ENCODE measurements at regions not wholly inside any gene's neighbourhood (a gene's known extent, or its start where the extent isn't known, plus 50 kb on each side); places are given as distances from the start of the nearest gene placed in this dataset.

DNA sequence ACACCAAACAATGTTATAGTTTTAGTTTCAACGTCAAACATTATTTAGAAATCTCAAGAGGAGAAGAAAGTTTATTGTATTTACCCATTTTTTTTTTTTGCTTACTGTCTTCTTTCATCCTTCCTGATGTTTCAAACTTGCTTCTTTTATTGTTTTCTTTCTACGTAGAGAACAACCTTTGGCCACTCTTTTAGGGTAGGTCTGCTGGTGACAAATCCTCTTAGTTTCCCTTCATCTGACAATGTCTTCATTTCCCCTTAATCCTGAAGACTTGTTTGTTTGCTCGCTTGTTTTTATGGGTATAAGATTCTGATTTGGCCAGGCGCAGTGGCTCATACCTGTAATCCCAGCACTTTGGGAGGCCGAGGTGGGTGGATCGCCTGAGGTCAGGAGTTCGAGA, 89.1 kb downstream of the RHOU start:
- no peaks in the 10 kb centered on the region for H3K27me3 ChIP-seq (ENCODE audit: control insufficient read depth, insufficient read depth, low read length)
- H3K9ac ChIP-seq (ENCODE audit: low read depth, low read length), result no peak overlapping the region
- no peak overlapping the region for H3K4me3 ChIP-seq (ENCODE audit: low read depth, low read length)
- no peaks in the 10 kb centered on the region for H3K36me3 ChIP-seq (ENCODE audit: control insufficient read depth, insufficient read depth, low read length)
- no peak overlapping the region for H3K27ac ChIP-seq (ENCODE audit: low read depth, low read length)
- 0 out of 2 replicates have a peak, but pooled peaks cover 6% of the 10 kb centered on the region for H3K4me1 ChIP-seq (ENCODE audit: control insufficient read depth, insufficient read depth, low read length)
- no peaks in the 10 kb centered on the region for H3K9me3 ChIP-seq (ENCODE audit: control insufficient read depth, insufficient read depth, low read length)

DNA sequence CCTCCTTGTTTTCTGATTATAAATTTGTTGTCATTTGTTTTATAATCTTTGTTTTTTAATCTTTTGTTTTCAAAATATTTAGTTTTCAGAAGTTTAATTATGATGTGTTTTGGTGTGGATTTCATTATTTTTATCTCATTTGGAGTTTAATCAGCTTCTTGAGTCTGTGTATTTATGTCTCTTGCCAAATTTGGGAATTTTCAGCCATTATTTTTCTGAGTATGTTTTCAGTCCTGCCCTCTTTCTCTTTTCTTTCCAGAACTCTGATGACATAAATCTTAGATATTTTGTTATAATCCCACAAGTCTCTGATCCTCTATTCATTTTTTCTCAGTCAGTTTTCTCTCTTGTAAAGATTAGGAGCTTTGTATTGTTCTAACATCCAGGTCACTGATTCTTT, 89.8 kb downstream of the RHOU start:
- no peaks in the 10 kb centered on the region for H3K9me3 ChIP-seq (ENCODE audit: control insufficient read depth, insufficient read depth, low read length)
- peaks cover 9% of the 10 kb centered on the region; the same call in 1 of the 2 replicates for H3K4me1 ChIP-seq (ENCODE audit: control insufficient read depth, insufficient read depth, low read length)
- H3K9ac ChIP-seq (ENCODE audit: low read depth, low read length), result no peak overlapping the region
- no peaks in the 10 kb centered on the region for H3K27me3 ChIP-seq (ENCODE audit: control insufficient read depth, insufficient read depth, low read length)
- H3K36me3 ChIP-seq (ENCODE audit: control insufficient read depth, insufficient read depth, low read length), result no peaks in the 10 kb centered on the region
- no peak overlapping the region for H3K4me3 ChIP-seq (ENCODE audit: low read depth, low read length)
- H3K27ac ChIP-seq (ENCODE audit: low read depth, low read length), result no peak overlapping the region

DNA sequence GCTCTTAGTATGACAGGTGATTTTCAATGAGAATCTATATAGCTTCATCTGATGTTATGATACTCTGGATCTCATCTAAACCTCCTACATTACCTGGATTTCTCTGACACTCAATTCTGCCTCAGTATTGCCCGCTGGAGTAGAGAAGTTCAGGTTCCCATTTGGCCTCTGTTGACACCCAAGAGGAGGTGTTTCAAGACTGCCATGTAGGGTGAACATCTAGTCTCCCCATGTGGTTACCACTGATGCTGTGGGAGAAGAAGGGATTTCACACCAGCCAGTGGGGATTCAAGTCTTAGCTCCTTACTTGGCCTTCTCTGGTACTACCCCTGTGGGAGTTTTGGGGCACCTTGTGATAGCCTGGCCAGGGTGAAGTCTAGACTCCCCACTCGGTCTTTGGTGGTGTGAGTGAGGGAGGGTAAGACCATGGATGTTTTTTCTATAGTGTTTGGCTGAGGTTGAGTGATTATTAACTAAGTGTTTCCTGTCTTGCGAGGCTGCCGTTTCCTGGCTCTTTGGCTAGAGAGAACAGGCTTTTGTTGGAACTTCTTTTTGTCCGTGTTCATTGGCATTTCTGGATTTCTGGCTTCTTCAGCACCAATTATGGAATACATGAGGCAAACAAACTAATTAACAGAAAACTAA, 90.7 kb downstream of the RHOU start:
- Histone ChIP-seq H3K27me3 (ENCODE audit: control insufficient read depth, insufficient read depth, low read length) (no peaks in the 10 kb centered on the region), H3K9ac (ENCODE audit: low read depth, low read length) (no peak overlapping the region), H3K4me1 (ENCODE audit: control insufficient read depth, insufficient read depth, low read length) (peaks cover 16% of the 10 kb centered on the region), H3K36me3 (ENCODE audit: control insufficient read depth, insufficient read depth, low read length) (no peaks in the 10 kb centered on the region), H3K4me3 (ENCODE audit: low read depth, low read length) (no peak overlapping the region), H3K9me3 (ENCODE audit: control insufficient read depth, insufficient read depth, low read length) (no peaks in the 10 kb centered on the region), H3K27ac (ENCODE audit: low read depth, low read length) (no peak overlapping the region)

DNA sequence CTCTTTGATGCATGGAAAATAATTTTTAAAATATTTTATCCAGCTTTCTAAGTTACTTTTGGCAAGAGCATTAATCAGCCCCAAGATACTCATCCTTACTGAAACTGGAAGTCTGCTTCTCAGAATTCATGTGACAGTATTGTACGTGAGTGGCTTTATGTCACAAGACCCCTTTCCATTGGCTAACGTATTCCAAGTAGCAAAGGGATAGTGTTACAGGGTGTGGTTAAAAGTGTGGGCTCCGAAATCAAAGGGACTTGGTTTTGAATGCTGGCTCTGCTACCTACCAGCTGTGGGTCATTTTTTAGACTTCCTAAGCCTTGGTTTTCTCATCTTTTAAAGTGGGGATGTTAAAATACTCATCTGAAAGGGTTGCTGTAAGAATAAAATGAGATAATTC, 91.7 kb downstream of the RHOU start:
- Histone ChIP-seq H3K9me3 (ENCODE audit: control insufficient read depth, insufficient read depth, low read length) (no peaks in the 10 kb centered on the region), H3K27ac (ENCODE audit: low read depth, low read length) (no peak overlapping the region), H3K4me3 (ENCODE audit: low read depth, low read length) (no peak overlapping the region), H3K27me3 (ENCODE audit: control insufficient read depth, insufficient read depth, low read length) (no peaks in the 10 kb centered on the region), H3K36me3 (ENCODE audit: control insufficient read depth, insufficient read depth, low read length) (no peaks in the 10 kb centered on the region), H3K4me1 (ENCODE audit: control insufficient read depth, insufficient read depth, low read length) (peaks cover 16% of the 10 kb centered on the region), H3K9ac (ENCODE audit: low read depth, low read length) (no peak overlapping the region)

DNA sequence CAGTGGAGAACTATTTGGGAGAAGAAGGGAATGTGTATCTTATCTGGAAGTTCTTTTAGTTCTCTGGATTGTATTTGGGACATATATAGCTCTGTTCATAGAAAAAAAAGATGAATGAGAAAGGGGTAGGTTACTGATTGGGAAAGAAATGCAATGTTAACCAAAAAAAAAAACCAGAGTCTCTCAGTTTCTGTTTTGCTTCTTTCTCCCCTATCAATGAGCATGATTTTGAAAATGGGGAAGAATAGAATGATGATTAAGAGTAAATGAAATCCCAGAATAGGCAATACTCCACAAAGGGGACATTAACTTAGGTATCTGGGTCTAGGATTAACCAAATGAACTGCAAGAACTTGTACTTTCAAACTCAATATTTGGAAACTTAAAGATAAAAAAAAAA, 92.9 kb downstream of the RHOU start:
- Histone ChIP-seq H3K36me3 (ENCODE audit: control insufficient read depth, insufficient read depth, low read length) (no peaks in the 10 kb centered on the region), H3K4me3 (ENCODE audit: low read depth, low read length) (no peak overlapping the region), H3K27ac (ENCODE audit: low read depth, low read length) (no peak overlapping the region), H3K27me3 (ENCODE audit: control insufficient read depth, insufficient read depth, low read length) (no peaks in the 10 kb centered on the region), H3K4me1 (ENCODE audit: control insufficient read depth, insufficient read depth, low read length) (peaks cover 16% of the 10 kb centered on the region), H3K9ac (ENCODE audit: low read depth, low read length) (no peak overlapping the region), H3K9me3 (ENCODE audit: control insufficient read depth, insufficient read depth, low read length) (no peaks in the 10 kb centered on the region)

DNA sequence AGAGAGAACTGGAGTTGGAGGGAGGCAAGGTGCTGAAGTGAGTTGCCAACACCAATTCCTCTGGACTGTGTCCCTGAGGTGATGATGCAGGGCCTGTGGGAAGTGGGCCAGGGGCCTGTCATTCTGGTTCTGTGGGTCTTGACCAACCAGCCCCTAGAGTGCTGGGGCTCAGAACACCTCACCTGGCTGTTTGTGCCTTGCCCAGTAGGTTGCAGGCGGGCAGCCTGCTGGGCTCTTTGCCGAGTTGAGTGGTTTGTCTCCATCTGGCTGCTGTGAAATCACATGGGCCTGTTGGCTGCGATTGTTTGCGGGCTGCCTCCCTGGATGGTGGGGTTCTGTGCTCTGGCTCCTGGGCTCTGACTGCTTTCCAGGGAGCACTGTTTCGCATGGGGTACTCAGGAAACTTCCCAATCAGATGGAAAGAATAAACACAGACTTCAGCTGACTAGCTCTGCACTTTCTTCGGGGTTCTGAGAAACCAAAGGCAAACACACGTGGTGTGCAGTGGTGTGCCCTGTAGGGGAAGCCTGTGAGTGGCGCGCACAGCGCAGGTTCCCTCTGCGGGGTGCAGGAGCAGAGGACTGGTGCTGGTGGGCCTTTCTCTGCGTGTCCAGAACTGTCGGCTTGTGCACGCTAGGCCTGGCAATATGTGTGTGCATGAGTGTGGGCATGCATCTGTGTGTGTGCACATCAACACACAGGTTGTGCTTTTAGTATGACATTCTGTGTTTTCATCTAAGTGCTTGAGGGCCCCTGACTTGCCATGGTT, 95.1 kb downstream of the RHOU start:
- H3K4me3 ChIP-seq (ENCODE audit: low read depth, low read length), result no peak overlapping the region
- H3K4me1 ChIP-seq (ENCODE audit: control insufficient read depth, insufficient read depth, low read length), result peaks cover 16% of the 10 kb centered on the region
- no peaks in the 10 kb centered on the region for H3K36me3 ChIP-seq (ENCODE audit: control insufficient read depth, insufficient read depth, low read length)
- H3K27ac ChIP-seq (ENCODE audit: low read depth, low read length), result no peak overlapping the region
- H3K9ac ChIP-seq (ENCODE audit: low read depth, low read length), result no peak overlapping the region
- H3K27me3 ChIP-seq (ENCODE audit: control insufficient read depth, insufficient read depth, low read length), result no peaks in the 10 kb centered on the region
- no peaks in the 10 kb centered on the region for H3K9me3 ChIP-seq (ENCODE audit: control insufficient read depth, insufficient read depth, low read length)

DNA sequence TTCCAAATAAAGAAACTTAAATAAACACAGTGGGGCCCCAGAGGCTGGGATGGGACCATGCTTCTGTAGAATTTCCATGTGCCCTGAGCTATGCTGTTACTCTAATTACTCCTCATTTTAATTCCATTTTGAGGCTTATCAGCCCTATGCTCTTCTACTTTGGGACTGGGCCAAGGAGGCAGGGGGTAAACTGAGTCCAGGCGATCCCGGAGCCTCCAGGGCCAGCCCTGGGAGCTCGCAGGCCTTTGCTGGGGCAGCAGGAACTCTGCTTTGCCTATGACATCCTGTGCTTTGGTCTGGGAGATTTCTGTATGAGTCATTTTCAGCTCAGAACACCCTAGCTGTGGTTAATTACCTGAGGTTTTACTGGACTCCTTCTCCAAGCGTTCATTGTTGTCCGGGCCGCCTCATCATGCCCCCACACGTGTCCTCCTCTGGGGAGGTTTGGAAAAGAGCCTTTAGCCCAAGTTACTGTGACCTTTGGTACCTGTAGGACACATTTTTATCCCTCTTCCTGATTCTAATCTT, 95.7 kb downstream of the RHOU start:
- no peaks in the 10 kb centered on the region for H3K36me3 ChIP-seq (ENCODE audit: control insufficient read depth, insufficient read depth, low read length)
- H3K9me3 ChIP-seq (ENCODE audit: control insufficient read depth, insufficient read depth, low read length), result no peaks in the 10 kb centered on the region
- H3K27me3 ChIP-seq (ENCODE audit: control insufficient read depth, insufficient read depth, low read length), result no peaks in the 10 kb centered on the region
- peaks cover 16% of the 10 kb centered on the region for H3K4me1 ChIP-seq (ENCODE audit: control insufficient read depth, insufficient read depth, low read length)
- H3K9ac ChIP-seq (ENCODE audit: low read depth, low read length), result no peak overlapping the region
- H3K27ac ChIP-seq (ENCODE audit: low read depth, low read length), result no peak overlapping the region
- no peak overlapping the region for H3K4me3 ChIP-seq (ENCODE audit: low read depth, low read length)

DNA sequence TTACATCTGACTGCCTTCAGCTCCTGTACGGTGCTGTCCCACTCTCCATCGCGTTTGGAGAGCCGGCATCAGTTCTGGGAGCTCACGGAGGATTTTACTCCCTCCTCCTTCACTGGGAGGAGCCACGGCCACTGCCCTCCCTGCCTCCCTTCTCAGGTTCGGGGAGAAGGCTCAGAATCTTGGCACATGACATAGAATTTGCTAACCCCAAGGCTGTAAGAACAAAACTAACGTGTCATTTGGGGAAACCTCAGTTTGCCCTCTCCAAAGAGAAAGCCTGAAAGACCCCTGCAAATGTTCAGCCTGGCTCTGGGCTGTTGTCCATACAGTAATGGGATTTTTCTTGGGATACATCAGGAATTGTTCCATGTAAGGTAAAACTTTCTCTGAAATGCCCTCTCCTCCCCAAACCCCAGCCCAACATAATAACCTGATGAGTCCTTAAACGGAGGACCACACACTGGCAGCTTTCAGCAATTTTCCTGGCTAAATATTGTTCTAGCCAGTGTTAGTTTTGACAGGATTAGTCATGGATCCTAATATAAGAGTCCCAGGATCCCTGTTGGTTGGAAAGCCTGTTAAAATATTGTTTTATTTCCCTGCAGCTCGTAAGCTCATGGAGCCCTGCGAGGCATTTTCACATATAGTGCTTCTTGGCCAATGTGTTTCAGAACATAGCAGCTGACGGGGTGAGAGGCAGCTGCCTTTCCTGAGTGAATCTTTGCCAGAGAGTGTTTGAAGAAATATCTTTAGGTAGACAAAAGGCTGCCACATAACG, 98.8 kb downstream of the RHOU start:
- Histone ChIP-seq H3K9me3 (ENCODE audit: control insufficient read depth, insufficient read depth, low read length) (no peaks in the 10 kb centered on the region), H3K4me3 (ENCODE audit: low read depth, low read length) (no peak overlapping the region), H3K36me3 (ENCODE audit: control insufficient read depth, insufficient read depth, low read length) (no peaks in the 10 kb centered on the region), H3K9ac (ENCODE audit: low read depth, low read length) (no peak overlapping the region), H3K27me3 (ENCODE audit: control insufficient read depth, insufficient read depth, low read length) (no peaks in the 10 kb centered on the region), H3K4me1 (ENCODE audit: control insufficient read depth, insufficient read depth, low read length) (peaks cover 11% of the 10 kb centered on the region), H3K27ac (ENCODE audit: low read depth, low read length) (no peak overlapping the region)

DNA sequence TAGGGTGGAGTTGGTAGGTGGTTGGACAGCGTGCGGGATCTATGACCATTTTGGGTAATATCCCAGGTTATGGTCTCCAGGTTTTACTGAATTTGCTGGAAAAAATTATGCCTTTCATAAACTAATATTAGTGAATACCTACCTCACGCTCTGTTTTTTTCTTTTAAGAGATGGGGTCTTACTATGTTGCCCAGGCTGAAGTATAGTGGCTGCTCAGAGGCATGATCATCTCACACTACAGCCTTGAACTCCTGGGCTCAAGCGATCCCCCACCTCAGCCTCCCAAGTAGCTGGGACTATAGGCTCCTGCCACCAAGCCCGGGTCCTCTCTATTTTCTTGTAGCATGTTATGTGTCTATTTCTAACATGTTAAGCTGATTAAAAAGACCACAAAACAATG, 100.2 kb downstream of the RHOU start:
- Histone ChIP-seq H3K4me1 (ENCODE audit: control insufficient read depth, insufficient read depth, low read length) (peaks cover 3% of the 10 kb centered on the region), H3K9me3 (ENCODE audit: control insufficient read depth, insufficient read depth, low read length) (no peaks in the 10 kb centered on the region), H3K27ac (ENCODE audit: low read depth, low read length) (no peak overlapping the region), H3K9ac (ENCODE audit: low read depth, low read length) (no peak overlapping the region), H3K36me3 (ENCODE audit: control insufficient read depth, insufficient read depth, low read length) (no peaks in the 10 kb centered on the region), H3K4me3 (ENCODE audit: low read depth, low read length) (no peak overlapping the region), H3K27me3 (ENCODE audit: control insufficient read depth, insufficient read depth, low read length) (no peaks in the 10 kb centered on the region)

DNA sequence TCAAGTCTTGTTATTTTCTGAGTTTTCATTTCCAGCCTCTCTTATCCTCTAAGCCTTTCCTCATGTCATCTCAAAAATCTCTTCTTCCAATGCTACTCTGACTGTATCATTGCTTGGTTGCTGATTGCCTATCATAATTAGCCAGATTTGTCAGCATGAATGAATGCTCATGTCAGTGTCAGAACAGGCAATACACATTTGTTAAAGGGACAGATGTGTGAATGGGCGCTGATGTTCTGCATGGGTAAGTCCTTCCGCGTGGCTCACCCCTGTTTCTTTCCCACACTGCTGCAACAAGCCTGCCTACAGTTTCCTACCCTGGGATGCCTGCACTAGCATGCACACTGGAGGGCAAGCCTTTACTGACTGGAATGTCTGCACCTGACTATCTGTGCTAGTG, 100.6 kb downstream of the RHOU start:
- Histone ChIP-seq H3K27me3 (ENCODE audit: control insufficient read depth, insufficient read depth, low read length) (no peaks in the 10 kb centered on the region), H3K9me3 (ENCODE audit: control insufficient read depth, insufficient read depth, low read length) (no peaks in the 10 kb centered on the region), H3K36me3 (ENCODE audit: control insufficient read depth, insufficient read depth, low read length) (no peaks in the 10 kb centered on the region), H3K4me3 (ENCODE audit: low read depth, low read length) (no peak overlapping the region), H3K9ac (ENCODE audit: low read depth, low read length) (no peak overlapping the region), H3K4me1 (ENCODE audit: control insufficient read depth, insufficient read depth, low read length) (no peaks in the 10 kb centered on the region), H3K27ac (ENCODE audit: low read depth, low read length) (no peak overlapping the region)

DNA sequence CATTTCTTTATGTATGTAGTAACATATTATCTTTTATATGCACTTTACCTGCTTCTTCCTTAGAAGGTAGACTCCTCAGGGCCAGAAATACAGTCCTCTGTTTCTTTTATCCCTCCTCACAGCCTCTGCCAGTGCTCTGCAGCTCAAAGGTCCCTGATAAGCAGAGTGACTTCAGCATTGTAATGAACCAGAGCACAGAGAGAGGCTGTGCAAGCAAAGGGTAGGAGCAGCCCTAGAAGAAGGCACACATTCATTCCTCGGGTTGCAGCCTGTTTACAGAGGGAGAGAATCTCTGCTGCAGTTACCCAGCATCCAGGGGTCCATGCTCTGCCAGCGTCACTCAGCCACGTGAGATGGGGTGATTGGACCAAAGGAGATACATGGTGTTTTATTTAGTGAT, 101.1 kb downstream of the RHOU start:
- H3K4me3 ChIP-seq (ENCODE audit: low read depth, low read length), result no peak overlapping the region
- H3K9ac ChIP-seq (ENCODE audit: low read depth, low read length), result no peak overlapping the region
- no peaks in the 10 kb centered on the region for H3K4me1 ChIP-seq (ENCODE audit: control insufficient read depth, insufficient read depth, low read length)
- no peaks in the 10 kb centered on the region for H3K9me3 ChIP-seq (ENCODE audit: control insufficient read depth, insufficient read depth, low read length)
- H3K36me3 ChIP-seq (ENCODE audit: control insufficient read depth, insufficient read depth, low read length), result no peaks in the 10 kb centered on the region
- no peaks in the 10 kb centered on the region for H3K27me3 ChIP-seq (ENCODE audit: control insufficient read depth, insufficient read depth, low read length)
- no peak overlapping the region for H3K27ac ChIP-seq (ENCODE audit: low read depth, low read length)
